HG03342 (cell line): ENCODE measurements at regions not wholly inside any gene's neighbourhood (a gene's known extent, or its start where the extent isn't known, plus 50 kb on each side); places are given as distances from the start of the nearest gene placed in this dataset.
"Not testable (repeated sequence)": the region's sequence is repeated elsewhere in the genome, so short reads cannot be mapped to it uniquely, and the experiment has no call there.

Source experiments
- ATAC-seq: cut with Tn5 transposase; IDR thresholded peaks from one replicate; pipeline ENCODE4 v1.9.1; 2021; ENCODE audit warnings: mild to moderate bottlenecking, moderate library complexity; ENCODE audit not compliant: unreplicated experiment

DNA sequence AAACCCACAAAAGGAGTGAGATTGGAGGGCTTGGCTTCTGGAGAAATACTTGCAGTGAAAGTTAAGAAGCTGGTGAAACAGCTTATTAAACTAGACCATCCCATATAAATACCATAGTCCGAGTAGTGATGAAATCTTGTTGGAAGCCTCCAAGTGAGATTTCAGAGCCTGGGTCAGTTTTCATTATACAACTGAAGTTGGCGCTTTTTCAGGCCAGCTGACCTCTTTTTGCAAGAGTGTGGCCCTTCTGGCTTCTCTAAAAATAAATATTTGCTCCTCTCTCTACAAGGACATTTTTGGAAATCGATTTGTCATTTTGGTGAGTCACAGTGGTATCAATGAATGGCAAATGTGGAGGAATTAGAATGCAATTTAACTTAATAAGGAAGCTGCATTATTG lies 51.2 kb upstream of the THRB start:
- no peak for ATAC-seq

- ATAC-seq = no peak
Measured at GRCh38 chr3:24548278-24548677, 53.6 kb upstream of the THRB start.

- ATAC-seq = no peak
Measured at GRCh38 chr3:24550588-24550987, 55.9 kb upstream of the THRB start.

GRCh38 chr3:24551626-24552025 lies 57.0 kb upstream of the THRB start:
- ATAC-seq = no peak

GRCh38 chr3:24562895-24563294 lies 68.2 kb upstream of the THRB start:
- peak; percentile 75 for ATAC-seq

DNA sequence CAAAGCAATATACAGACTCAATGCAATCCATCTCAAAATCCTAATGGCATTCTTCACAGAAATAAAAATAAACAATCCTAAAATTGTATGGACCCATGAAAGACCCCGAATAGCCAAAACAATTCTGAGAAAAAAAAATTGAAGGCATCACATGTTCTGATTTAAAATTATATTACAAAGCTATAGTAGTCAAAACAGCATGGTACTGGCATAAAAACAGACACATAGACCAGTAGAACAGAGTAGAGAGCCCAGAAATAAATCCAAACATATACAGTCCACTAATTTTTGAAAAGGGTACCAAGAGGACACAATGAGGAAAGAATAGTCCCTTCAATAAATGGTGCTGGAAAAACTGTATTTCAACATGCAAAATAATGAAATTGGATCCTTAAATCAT lies 70.4 kb upstream of the THRB start:
- no peak for ATAC-seq

- ATAC-seq = no peak
Measured at GRCh38 chr3:24565656-24566055, 71.0 kb upstream of the THRB start.

DNA sequence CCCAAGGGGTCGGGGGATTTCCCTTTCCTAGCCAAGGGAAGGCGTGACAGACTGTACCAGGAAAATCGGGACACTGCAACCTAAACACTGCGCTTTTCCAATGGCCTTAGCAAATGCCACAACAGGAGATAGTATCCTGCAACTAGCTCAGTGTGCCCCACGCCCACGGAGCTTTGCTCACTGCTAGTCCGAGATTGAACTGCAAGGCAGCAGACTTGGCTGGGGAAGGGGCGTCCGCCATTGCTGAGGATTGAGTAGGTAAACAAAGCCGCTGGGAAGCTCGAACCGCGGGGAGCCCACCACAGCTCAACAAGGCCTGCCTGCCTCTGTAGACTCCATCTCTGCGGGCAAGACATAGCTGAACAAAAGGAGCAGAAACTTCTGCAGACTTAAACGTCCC lies 72.3 kb upstream of the THRB start:
- ATAC-seq = no peak

DNA sequence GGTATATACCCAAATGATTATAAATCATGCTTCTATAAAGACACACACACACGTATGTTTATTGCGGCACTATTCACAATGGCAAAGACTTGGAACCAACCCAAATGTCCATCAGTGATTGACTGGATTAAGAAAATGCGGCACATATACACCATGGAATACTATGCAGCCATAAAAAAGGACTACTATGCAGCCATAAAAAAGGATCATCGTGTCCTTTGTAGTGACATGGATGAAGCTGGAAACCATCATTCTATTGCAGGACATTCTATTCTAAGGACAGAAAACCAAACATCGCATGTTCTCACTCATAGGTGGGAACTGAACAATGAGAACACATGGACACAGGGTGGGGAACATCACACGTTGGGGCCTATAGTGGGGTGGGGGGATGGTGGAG lies 77.8 kb upstream of the THRB start:
- ATAC-seq = not testable (repeated sequence)

DNA sequence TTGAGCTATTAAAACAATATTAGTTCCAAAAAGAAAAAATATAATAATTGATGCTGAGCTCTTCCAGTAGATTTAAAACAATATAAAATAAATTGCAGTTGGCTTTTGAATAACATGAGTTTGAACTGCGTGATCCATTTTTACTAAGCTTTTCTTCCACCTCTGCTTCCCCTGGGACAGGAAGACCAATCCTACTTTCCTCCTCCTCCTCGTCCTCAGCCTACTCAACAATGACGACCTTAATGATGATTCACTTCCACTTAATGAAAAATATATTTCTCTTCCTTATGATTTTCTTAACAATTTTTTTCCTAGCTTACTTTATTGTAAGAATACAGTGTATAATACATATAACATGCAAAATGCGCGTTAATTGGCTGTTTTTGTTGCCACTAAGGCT lies 78.9 kb upstream of the THRB start:
- no peak for ATAC-seq

- no peak for ATAC-seq
Measured at GRCh38 chr3:24578324-24578723, 83.7 kb upstream of the THRB start.

GRCh38 chr3:24578951-24579421 lies 84.3 kb upstream of the THRB start:
- no peak for ATAC-seq

- ATAC-seq = no peak
Measured at GRCh38 chr3:24582431-24583403, 88.1 kb upstream of the THRB start.

DNA sequence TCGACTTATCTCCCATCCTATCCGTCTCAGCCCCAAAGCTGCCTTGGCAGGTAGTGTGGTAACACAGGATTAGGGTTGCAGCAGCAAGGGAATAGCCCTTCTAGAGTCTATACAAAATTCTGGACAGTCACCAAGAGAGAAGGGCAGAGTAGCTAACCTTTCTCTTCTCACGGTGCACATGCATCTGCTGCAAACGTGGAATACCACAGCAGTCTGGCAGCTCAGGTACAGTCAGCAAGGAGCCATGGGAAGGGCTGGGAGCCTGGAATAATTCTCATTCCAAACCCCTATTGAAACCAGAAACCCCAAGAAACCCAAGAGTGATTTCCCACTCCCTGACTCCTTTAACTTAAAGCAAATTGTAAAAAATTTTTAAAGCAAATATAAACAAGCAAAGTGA lies 92.3 kb upstream of the THRB start:
- no peak for ATAC-seq

GRCh38 chr3:24588629-24589512 lies 94.2 kb upstream of the THRB start:
- no peak for ATAC-seq

DNA sequence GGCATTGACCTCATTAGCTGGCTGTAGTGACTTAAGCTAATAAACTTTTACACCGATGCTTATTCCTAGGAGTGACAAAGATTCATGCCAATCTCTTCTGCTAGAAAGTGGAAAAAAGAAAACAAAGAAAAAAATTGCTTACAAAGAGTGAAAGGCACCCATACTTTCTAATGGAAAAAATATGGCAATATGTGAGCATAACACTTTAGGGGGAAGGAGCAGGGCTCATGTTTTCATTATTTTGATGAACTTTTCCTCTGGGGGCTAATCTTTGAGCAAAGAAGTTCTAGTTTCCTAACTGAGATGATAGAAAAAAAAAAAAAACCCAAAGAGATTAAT lies 94.8 kb upstream of the THRB start:
- ATAC-seq = no peak

DNA sequence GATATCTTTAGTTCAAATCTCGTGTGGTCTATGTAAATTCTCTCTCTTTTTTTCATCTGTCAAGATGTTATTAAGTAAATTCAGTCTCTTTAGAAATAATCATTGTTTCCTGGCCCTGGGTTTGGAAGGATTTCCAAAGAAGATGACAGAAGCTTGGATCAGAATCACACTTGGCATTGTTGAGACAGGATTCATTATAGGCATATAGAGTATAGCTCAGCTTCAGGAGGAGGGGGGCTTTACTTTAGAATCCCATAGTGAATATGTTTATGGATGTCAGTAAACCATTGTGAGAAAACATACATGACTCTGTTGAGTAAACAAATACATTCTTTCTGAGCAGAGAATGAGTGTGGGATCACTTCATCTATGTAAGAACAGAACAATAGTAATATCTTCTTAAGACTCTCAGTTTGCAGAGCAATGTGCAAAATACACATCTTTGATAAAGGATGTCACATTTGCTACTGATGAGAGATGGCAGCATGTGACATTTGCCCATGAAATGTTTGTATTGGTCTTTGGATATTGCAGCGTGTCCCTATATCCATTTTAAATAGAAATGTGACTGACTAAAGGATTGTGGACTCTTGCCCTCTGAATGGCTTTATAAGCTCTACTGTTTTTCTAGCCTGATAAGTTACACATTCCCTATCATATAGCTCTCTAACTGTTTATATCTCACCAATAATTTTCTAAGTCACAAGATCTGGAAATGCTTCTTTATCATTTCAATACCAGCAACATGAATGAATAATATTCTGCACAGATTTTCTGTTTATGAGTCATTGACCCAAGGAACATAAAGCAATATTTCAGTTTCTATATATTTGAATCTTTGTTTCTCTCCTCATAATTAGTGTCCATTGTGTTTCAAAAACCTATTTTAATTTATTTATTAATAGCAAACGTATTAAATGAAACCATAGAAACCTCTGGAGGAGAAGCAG lies 95.6 kb upstream of the THRB start:
- ATAC-seq = no peak

DNA sequence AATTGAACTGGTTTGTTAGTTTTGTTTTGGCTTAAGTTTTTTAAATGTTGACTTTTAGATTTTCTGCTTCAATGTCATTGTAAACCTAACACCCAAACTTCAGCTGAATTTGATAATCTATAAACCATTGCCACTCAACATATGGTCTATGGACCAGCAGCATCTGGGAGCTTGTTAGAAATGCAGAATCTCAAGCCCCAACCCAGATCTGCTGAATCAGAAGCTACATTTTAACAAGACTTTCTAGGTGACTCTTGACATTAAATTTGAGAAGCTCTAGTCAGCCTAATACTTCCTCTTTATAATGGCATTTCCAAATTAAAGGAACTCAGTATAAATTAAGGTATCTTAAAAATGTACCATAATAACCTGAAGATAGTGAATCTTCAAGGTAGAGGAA lies 96.5 kb upstream of the THRB start:
- no peak for ATAC-seq

DNA sequence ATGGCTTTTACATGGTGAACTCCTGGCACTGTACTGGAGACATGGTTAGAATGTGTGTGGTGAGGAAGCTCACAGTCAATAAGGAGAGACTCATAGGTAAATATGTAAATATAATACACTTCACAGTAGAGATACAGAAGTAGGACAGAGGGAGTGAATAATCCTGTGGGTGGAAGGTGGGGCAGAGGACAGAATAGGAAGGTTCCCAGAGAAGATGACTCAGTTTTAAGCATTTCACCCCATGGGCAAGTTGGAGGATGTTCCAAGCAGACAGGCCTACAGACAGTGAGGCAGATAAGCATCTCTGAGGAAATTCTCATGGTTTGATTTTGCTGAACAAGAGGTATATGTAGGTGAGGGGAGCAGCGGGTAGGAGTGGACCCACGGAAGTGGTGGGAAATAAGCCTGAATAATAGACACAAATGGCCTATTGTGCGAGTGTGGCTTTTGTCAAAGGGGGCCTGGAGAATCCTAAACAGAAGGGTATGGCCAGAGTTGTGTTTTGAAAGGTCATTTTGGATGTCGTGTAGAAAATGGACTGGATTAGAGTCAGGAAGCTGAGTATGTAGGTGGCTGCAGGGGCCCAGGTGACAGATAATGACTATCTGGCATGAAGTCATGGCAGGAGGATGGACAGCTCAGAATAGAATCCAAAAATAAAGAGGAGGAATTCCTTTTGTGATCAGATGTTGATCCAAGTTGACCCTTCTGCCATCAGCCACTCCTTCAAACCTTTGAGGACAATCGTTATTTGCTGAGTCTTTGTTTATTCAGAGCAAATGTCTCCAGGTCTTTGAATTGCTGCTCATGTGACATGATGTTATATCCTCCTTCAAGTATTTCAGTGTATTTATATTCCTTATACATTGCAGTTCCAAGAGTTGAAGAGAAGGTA lies 97.3 kb upstream of the THRB start:
- ATAC-seq = no peak

GRCh38 chr3:24594161-24594560 lies 99.5 kb upstream of the THRB start:
- ATAC-seq = no peak
